ENCODE measurements at regions not wholly inside any gene's neighbourhood (a gene's known extent, or its start where the extent isn't known, plus 50 kb on each side); places are given as distances from the start of the nearest gene placed in this dataset.

DNA sequence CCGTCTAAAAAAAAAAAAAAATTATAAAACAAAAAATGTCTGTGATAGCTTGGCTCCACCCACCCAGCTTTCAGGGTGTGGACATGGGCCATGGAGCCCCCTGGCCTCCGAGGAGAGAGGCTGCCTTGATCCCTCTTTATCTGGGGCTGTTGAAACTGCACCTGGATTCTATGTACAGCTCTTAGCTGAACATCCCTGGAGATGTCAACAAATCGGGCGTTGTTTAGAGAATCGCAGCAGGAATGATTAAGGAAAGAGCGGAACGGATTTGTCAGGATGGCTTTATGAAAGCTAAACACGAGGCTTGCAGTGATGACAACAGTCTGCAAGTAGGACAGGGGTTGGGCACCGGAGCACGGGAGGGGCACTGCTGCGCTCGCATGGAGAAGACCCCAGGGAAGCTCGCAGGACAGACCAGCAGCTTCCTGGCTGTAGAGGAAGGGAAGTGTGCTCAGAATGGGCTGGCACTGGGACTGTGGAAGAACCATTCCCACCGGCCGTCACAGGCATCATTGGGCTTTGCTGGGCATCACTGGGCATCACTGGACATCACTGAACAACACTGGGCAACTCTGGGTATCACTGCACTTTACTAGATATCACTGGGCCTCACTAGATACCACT, 195.8 kb upstream of the FOXF1 start:
- no peak for DNase-seq (ENCODE audit: low read depth, low spot score)

DNA sequence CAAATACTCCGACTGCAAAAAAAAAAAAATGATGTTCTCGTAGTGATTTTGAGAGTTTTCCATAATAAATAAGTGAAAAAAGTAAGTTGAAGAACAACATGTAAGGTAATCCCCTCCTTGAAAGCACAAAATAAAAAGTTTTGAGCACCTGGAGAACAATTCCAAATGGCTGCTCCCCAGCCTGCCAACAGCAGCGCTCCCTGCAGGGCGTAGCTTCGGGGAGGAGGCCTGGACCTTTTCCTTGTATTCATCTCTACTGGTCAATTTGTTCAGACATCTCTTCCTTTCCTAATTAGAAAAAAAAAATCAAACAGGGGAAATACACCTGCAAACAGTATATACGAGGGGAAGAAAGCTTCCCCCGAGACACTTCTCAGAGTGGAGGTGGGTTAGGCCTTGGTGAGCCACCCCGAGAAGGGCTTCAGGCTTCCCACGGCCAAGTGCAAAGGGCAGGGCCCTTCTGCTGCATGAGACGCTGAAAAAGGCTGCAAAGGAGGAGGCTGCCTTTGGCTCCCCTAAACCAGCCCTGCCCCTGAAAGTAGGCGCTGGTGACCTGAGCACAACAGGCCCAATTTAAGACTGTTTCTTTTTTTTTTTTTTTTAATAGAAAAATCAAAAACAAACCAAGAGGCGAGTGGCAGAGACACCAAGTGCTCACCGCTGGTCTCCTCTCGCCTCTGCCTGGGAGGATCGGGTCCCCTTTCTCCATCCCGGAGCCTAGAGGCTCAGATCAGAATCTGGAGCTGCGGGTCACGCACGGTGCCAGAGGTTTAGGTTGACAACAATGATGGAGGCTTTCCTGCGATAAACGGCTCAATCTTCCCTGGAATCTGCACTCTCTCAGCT, 193.1 kb upstream of the FOXF1 start:
- no peak for DNase-seq (ENCODE audit: low read depth, low spot score)

DNA sequence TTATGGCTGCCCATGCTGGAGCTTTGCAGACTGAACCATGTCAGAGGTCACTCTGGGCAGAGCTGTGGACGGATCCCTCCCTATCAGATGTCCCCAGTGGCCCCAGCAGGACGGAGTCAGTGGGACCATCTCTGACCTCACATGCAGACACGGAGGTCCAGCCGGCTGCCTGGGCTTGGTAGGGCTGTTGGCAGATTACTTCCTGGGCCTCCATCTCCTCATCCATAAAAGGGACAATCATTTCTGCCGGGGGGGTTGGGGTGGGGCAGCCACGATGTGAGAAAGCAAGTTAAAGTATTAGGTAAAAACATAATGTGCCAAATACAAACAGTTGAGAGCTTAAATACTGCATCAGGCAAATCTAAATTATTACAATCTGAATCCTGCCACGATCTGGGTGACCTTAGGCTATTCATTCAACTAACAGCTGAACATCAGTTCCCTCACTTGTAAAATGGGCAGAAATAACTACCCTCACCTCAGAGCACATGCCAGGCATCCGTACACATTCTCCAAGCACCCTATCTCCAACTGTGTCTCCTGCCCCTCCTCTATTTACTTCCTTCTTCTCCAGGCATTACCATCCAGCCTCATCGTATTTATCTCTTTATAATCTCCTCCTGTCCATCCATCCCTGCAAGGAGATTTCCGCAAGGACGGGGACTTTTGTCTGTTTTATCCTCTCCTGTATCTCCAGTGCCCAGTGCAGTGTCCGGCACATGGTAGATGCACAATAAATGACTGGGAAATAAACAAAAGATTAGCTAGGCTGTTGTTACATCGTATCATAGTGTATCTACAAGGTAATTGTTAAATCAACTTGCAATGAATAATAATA, 192.3 kb upstream of the FOXF1 start:
- no peak for DNase-seq (ENCODE audit: low read depth, low spot score)

DNA sequence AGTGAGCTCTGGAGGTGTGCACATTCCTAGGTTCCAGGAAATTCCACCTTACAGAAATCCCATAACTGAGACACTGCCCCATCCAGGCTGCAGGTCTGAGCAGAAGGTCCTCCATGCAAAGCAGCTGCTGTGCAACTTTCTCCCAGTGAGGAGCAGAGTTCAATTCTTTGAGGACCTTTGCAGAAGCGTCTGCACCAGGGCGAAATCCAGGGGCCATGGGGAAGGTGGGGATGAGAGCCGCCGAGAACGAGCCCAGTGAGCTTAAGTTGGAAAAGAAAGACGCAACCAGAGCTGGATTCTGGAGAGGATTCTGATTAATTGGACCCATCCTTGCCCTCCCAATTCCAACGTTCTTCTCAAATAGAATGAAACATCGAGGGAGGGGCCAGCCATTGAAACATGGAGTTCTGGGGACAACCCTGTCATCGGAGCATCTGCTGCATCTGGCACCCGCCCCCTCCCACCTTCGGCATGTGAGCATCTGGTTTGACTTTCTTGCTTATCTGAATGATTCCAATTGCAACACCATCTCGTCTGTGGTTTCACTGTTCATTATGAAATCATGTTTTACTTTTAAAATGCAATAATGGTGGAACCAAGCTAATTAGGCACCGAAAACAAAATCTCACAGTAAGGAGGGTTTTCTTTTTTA, 190.6 kb upstream of the FOXF1 start:
- DNase-seq (ENCODE audit: low read depth, low spot score): no peak

DNA sequence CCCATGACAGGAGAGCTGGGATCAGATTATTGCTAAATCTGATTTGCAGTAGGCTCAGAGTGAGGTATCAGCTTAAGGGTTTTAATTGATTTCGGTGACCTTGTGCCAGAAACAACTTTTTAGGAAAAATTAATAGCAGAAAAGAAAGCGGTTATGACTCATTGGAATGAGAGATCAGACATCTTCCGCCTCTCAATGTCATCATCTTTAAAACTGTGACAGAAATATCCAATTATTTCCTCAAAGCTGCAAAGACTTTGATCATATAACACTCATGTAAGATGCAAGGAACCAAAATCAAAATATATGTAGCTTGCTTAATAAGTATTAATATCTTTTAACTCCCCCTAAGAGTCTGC, 190.1 kb upstream of the FOXF1 start:
- DNase-seq (ENCODE audit: low read depth, low spot score): no peak

DNA sequence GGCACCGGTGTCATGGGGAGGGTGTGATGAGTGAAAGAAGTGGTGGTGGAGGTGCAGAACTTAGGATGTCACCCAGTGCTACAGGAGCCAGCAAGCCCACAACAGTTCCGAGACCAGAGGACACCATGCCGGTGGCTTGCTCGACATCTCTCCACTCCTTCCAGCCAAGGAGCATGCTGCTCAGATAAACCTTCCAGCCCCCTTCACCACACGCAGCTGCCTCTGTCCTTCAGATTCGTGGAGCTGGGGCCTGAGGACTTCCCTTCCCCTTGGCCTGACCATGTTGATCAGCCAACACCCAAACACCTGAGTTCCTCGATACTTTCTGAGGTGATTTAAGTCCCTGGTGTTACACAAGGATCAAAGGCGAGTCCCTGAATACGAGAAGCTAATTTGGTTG, 188.8 kb upstream of the FOXF1 start:
- DNase-seq (ENCODE audit: low read depth, low spot score): no peak

DNA sequence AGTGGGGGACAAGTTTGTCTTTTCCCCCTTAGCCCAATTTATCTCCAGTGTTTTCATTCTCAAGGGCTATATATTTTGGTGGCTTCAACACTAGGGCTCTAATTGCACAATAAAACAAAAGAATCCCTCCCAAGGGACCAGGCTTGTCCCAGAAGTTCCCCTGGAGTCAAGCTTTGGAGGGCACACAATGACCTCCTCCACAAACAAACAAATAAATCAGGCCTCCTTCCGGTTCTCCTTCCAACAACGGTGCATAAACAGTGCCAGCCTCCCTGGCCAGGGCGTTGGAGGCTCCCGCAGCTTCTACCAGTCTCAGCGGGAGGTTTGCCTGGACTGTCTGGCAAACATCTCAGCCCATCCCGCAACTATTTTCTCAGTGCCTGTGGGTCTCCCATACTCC, 188.0 kb upstream of the FOXF1 start:
- no peak for DNase-seq (ENCODE audit: low read depth, low spot score)

DNA sequence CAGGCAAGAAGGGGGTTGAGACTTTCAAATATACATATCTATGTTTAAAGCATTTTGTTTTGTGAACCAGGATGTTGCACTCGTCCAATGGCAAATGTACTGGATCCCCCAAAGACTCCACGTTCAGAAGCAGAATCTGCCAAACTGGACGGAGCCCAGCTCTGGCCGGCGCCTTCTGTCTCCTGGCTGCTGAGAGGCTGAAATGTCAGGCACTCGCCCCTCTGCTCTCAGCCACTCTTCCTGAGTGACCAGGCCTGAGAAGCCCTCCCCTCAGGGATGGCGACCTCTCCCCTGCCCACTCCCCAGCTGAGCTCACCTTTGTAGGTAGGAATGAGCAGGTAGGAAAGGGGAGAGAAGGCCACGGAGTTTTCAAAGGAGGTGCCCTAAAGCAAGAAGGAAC, 187.5 kb upstream of the FOXF1 start:
- DNase-seq (ENCODE audit: low read depth, low spot score): no peak

DNA sequence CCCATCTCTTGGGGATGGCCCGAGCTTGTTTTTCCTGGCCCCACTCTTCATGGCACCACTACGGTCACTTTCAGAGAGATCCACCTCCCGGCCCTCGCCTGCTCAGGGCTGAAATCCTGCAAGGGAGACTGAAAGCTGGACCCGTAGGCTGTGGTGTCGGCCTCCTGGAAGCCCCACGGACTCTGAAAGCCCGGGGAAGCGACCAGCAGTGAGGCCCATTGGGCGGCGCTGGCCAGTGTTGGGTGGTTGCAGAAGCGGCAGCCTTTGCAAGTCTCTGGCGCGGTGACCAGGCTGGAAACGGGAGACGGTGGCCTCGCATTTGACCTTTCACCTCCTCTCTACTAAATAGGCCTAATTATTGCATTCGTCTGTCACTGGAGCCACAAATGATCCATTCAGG, 186.0 kb upstream of the FOXF1 start:
- DNase-seq (ENCODE audit: low read depth, low spot score): no peak

DNA sequence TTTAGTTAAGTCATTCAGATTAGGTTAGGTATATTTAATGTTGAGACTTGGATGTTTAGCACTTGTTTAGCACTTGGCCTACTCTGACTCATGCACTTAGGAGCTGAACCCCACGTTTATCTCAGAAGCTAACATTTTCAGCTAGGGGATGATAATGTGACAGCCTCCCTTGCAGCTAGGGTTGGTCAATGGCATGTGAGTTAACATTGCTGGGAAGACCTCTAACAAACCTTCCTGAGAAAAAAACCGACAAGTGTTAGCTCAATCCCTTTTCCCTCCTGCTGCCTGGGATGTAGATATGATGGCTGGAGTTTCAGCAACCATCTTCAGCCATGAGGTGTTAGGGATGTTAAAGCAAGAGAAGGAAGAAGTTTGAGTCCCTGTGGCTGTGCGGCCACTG, 185.0 kb upstream of the FOXF1 start:
- no peak for DNase-seq (ENCODE audit: low read depth, low spot score)

DNA sequence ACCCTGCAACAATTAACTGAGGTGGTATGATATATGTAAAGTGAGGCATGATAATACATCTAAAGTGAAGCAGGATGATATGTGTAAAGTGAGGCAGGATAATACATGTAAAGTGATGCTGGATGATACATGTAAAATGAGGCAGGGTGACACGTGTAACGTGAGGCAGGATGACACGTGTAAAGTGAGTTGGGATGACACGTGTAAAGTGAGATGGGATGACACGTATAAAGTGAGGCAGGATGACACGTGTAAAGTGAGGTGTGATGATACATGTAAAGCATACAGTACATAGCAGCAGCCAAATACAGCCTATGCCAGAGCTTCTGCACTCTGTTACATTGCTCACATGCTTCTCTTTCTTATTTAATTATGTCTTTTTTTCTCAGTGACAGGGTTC, 184.4 kb upstream of the FOXF1 start:
- DNase-seq (ENCODE audit: low read depth, low spot score): no peak

DNA sequence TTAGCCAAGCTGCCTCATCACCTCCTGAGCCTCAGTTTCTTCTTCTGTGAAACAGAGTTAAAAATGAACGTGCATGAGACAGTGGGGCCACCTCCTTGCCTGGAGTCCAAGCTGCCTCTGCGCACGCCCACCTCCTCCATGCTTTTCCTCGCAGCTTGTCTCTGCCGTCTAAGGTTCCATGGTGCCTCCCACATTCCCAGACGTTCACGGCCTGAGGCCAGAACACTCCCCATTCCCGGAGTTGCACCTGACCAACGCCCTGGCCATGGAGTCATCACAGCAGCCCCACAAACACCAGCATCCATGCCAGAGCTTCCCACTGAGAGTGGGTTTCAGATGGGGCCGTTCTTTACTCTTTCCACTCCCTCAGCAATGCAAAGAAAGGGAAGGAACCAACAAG, 183.0 kb upstream of the FOXF1 start:
- no peak for DNase-seq (ENCODE audit: low read depth, low spot score)

DNA sequence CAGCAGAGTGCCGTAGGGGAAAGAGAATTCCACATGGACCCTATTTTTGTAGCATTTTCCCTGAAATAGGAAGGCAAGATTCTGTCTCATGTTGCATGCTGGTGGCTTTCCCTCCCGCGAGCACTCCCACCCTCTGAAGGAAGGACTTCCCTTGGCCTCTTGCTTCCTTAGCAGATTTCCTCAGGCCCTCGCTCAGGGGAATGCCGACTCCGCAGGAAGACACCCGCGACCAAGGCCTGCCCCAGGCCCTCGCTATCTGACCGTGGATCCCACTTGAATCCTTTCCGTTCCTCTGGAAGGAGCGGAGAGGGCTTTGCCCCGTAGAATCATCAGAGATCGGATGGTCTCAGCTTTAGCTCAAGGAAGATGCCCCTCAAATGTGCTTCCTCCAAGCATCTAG, 179.4 kb upstream of the FOXF1 start:
- DNase-seq (ENCODE audit: low read depth, low spot score): no peak

DNA sequence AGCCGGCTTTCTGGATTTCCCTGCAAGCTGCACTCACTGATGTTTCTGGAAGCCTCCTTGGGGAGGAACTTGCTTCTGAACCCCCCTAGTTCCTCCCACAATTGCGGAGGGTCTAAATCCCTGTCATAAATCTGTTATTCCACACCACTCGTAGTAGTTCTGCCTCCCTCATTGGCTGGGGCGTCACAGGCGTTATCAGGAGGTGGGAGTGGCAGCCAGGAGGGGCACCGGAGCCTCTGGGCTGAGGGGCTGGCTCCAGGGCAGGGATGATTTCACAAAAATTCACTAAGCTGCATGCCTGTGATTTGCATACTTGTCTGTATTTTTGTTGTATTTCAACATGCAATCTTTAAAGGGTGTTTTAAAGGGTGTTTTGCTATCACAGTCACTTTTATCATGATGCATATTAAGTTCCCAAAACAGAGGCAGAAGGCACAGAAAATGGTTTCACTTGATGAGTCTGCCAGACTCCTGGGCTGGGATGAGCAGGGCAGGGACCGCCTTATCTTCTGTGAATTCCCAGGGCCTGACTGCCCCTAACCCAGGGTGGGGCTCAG, 176.2 kb upstream of the FOXF1 start:
- DNase-seq (ENCODE audit: low read depth, low spot score): no peak

DNA sequence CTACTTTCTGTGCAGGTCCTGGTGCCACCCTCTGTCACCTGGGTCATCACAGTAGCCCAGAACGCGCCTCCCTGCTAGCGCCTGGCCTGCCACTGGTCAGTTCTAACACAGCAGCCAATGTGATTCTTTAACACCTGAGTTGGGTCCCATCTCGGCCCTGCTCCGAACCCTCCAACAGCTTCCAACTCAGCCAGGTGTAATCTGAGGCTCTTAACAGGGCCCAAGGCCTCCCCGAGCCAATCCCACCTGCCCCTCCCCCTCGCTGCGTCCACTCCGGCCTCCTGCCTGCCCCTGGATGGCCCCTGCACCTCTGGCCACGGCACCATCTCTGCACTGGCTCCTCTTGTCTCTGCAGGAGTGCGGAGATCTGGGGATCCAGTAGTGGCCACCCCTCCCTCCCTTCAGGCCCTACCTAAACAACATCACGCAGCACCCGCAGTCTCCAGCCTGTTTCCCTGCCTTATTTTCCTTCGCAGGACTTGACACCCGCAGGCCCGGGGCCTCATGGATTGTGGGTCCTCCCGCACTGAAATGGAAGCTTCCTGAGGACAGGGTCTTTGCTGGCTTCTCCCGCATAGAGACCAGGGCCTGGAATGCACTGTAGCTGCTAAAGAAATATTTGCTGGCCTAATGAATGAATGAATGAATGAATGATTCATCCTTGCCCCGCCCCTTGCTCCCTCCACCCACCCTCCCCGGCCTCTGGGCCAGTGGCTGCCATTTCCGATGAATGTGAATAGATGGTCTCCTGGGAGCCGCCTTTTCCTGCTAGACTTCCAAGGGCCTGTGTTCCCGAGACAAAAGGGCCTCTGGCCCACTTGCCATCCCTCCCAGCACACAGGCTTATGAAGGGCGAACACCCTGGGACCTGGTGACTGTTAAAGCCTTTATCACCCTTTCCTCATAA, 174.8 kb upstream of the FOXF1 start:
- no peak for DNase-seq (ENCODE audit: low read depth, low spot score)

DNA sequence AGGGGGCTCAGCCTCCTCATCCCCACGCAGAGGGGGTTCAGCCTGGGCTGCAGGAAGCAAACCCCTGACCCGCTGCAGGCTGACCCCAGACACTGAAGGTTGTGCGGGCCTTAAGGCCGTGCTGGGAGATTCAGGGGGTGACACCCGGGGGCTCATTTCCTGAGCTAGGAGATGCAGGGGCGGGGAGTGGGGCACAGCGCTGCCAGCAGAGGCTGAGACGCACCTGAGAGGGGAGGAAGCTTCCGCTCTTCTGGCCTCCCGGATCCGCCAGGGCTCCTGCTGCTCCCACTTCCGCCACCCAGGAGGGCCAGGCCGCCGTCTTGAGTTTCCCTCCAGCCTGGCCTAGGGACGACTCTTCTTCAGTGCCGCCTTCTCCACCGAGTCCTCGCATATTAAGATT, 173.2 kb upstream of the FOXF1 start:
- no peak for DNase-seq (ENCODE audit: low read depth, low spot score)

DNA sequence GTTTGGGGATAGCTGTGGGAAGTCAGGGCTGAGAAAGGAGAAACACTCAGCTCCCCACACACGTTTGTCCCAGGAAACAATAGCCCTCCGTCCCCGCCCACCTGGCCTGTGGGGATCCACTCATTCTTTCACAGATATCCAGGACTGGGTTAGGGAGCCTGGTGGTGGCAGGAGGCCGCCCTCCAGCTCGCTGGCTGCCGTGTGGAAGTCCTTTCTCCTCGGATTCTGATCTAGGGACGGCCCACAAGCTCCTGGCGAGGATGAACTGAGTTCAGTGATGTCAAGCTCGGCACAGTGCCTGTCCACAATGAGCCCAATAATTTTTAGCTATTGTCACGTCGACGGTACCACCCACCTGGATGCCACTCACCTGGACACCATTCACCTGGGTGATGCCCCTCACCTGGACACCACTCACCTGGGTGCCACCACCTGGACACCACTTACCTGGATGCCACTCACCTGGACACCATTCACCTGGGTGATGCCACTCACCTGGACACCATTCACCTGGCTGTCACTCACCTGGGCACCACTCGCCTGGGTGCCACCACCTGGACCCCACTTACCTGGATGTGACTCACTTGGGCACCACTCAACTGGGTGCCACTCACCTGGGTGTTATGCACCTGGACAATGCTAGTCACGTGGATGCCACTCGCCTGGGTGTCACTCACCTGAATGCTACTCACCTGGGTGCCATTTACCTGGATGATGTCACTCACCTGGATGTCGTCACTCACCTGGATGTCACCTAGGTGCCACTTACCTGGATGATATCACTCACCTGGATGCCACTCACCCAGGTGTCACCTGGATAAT, 172.5 kb upstream of the FOXF1 start:
- no peak for DNase-seq (ENCODE audit: low read depth, low spot score)

DNA sequence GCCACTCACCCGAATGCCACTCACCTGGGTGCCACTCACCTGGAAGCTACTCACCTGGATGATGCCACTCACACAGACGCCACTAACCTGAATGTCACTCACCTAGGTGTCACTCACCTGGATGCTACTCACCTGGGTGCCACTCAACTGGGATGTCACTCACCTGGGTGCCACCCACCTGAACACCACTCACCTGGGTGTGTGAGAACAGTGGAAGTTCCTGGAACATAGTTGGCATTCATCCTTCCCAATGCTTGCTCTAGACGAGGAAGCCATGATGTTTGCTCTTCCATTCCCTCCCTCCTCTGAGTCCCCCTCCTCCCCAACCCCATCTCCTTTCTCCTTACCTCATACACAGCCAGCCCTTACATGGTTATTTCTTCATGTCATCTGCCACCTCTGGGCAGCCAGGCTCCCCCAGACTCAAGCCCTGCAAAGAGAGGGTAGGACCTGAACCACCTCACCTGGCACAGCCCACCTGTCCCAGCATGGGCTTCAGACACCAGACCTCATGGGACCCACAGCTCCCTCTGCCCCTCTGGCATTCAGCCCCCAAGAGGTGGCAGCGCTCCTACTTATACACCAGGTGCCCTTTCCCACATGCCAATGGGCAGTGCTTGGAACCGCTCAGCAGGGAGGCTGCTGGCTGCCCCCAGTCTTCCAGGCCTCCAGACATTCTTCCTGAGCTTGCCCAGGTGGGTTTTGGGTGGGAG, 171.8 kb upstream of the FOXF1 start:
- DNase-seq (ENCODE audit: low read depth, low spot score): no peak

DNA sequence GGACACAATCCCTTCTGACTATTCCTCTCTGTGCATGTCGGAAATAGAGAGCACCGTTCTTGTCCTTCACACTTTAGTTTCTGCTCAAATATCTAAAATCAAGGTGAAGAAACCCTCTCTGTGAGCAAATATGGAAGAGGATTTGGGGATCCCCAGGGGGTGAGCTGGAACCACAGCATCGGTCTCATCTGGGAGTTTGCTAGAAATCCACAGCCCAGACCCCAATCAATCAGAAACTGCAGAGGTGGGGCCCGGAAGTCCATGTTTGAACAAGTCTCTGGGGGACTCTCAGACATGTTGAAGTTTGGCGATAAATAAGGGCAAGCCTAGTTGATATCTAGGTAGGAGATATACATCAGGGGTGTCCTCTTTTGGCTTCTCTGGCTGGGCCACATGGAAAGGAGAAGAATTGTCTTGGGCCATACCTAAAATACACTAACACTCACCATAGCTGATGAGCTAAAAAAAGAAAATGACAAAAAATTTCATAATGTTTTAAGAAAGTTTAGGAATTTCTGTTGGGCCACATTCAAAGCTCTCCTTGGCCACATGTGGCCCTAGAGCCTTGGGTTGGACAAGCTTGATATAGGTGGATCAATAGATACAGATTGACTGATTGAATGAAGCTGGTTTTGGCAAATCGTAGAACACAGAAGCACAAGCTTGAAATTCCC, 168.0 kb upstream of the FOXF1 start:
- DNase-seq (ENCODE audit: low read depth, low spot score): no peak
